Effector memory CD4-positive, alpha-beta T cell (primary cell): ENCODE measurements at regions not wholly inside any gene's neighbourhood (a gene's known extent, or its start where the extent isn't known, plus 50 kb on each side); places are given as distances from the start of the nearest gene placed in this dataset.
"Not testable (repeated sequence)": the region's sequence is repeated elsewhere in the genome, so short reads cannot be mapped to it uniquely, and the experiment has no call there.

Experiments
- DNase-seq, 3 donors: peaks; one replicate each; pipeline ENCODE4 v3.0.0-alpha.2; 2020
- H3K27ac ChIP-seq: 2 replicates; pipeline ENCODE4 v1.7.0; 2013; ENCODE audit warnings: mild to moderate bottlenecking, low read length, moderate library complexity; ENCODE audit not compliant: insufficient read depth, poor library complexity, severe bottlenecking
- H3K27me3 ChIP-seq: replicated peaks from 2 replicates; pipeline ENCODE4 v1.7.0; 2013; ENCODE audit warnings: mild to moderate bottlenecking, low read length; ENCODE audit not compliant: insufficient read depth, control insufficient read depth, poor library complexity, severe bottlenecking
- H3K36me3 ChIP-seq: 2 replicates; pipeline ENCODE4 v1.7.0; 2013; ENCODE audit warnings: mild to moderate bottlenecking, low read length, moderate library complexity; ENCODE audit not compliant: control insufficient read depth, insufficient read depth
- H3K4me1 ChIP-seq: 2 replicates; pipeline ENCODE4 v1.7.0; 2013; ENCODE audit warnings: low read length, mild to moderate bottlenecking; ENCODE audit not compliant: control insufficient read depth, insufficient read depth, poor library complexity, severe bottlenecking
- H3K4me3 ChIP-seq: 2 replicates; pipeline ENCODE4 v1.7.0; 2013; ENCODE audit warnings: low read length, low read depth, mild to moderate bottlenecking; ENCODE audit not compliant: insufficient read depth, poor library complexity, severe bottlenecking
- H3K9me3 ChIP-seq: 2 replicates; pipeline ENCODE4 v1.7.0; 2013; ENCODE audit warnings: mild to moderate bottlenecking, low read length, moderate library complexity; ENCODE audit not compliant: control insufficient read depth

GRCh38 chr5:82487131-82487530 lies 209.0 kb upstream of the RPS23 start:
- no peak overlapping the region for H3K4me3 ChIP-seq
- H3K27me3 ChIP-seq, result no peaks in the 10 kb centered on the region
- no peak for DNase-seq
- no peaks in the 10 kb centered on the region for H3K4me1 ChIP-seq
- no peaks in the 10 kb centered on the region for H3K9me3 ChIP-seq
- H3K27ac ChIP-seq, result no peak overlapping the region
- no peaks in the 10 kb centered on the region for H3K36me3 ChIP-seq

- DNase-seq, result no peak
- Histone ChIP-seq H3K4me3 (no peak overlapping the region), H3K27ac (no peak overlapping the region), H3K4me1 (no peaks in the 10 kb centered on the region), H3K36me3 (no peaks in the 10 kb centered on the region), H3K27me3 (no peaks in the 10 kb centered on the region), H3K9me3 (no peaks in the 10 kb centered on the region)
Observed at GRCh38 chr5:82480331-82480730, 202.2 kb upstream of the RPS23 start.

GRCh38 chr5:82476155-82476554 lies 198.0 kb upstream of the RPS23 start:
- Histone ChIP-seq H3K4me3 (no peak overlapping the region), H3K4me1 (no peaks in the 10 kb centered on the region), H3K27ac (no peak overlapping the region), H3K36me3 (no peaks in the 10 kb centered on the region), H3K9me3 (no peaks in the 10 kb centered on the region), H3K27me3 (no peaks in the 10 kb centered on the region)
- no peak for DNase-seq

DNA sequence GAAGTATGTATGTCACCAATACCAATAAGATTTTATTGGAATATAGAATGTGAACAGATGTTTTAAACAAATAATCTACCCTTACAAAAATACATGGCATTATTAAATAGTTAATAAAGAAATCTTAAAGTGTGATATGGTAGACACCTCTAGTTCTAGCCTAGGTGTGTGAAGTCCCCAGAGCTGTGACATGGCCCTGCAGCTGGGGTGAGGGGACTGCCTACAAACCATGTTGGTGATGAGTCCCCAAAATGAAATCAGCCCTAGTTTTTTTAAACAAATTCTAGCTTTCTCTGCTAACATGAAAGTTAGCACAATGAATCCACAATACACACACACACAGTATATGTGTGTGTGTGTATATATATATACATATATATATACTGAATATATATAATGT lies 195.1 kb upstream of the RPS23 start:
- Histone ChIP-seq H3K27ac (no peak overlapping the region), H3K4me1 (no peaks in the 10 kb centered on the region), H3K9me3 (no peaks in the 10 kb centered on the region), H3K4me3 (no peak overlapping the region), H3K36me3 (no peaks in the 10 kb centered on the region), H3K27me3 (no peaks in the 10 kb centered on the region)
- DNase-seq, result no peak

- Histone ChIP-seq H3K27ac (no peak overlapping the region), H3K27me3 (no peaks in the 10 kb centered on the region)
Observed at GRCh38 chr5:82470185-82470994, 192.2 kb upstream of the RPS23 start.

DNA sequence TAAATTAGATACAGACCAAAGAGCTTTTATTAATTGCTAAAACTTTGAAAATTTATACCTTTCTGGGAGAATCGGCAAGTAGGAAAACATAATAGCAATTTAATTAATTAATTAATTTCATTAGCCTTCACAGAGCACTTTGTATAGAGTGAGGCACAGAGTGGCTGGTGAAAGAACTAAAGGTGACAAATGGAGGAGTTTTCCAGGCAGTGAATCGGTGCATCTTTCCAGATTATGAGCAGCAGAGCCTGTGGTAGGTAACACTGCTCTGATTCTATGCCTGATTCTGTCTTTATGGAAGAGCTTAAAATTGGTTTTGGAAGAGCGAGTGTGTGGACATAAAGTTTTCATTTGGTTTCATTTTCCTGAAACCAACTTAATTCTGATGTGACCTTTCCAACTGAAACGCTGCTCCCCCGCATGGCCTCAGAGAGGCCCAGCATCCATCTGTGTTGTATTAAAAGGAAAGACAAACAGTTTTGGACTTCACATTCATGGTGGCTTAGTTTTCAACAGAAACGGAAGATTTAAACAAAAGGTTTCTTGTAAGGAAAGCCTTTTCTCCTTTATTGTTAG lies 188.9 kb upstream of the RPS23 start:
- no peak overlapping the region for H3K27ac ChIP-seq
- no peaks in the 10 kb centered on the region for H3K4me1 ChIP-seq
- no peaks in the 10 kb centered on the region for H3K27me3 ChIP-seq
- H3K4me3 ChIP-seq, result no peak overlapping the region
- H3K9me3 ChIP-seq, result no peaks in the 10 kb centered on the region
- no peak for DNase-seq
- no peaks in the 10 kb centered on the region for H3K36me3 ChIP-seq

More at GRCh38 chr5:82470185-82470994, 192.2 kb upstream of the RPS23 start:
- H3K9me3 ChIP-seq, result no peaks in the 10 kb centered on the region
- no peak for DNase-seq
- no peaks in the 10 kb centered on the region for H3K36me3 ChIP-seq
- H3K4me1 ChIP-seq, result no peaks in the 10 kb centered on the region
- H3K4me3 ChIP-seq, result no peak overlapping the region

GRCh38 chr5:82465235-82465634 lies 187.1 kb upstream of the RPS23 start:
- no peak overlapping the region for H3K27ac ChIP-seq
- no peaks in the 10 kb centered on the region for H3K36me3 ChIP-seq
- H3K27me3 ChIP-seq, result no peaks in the 10 kb centered on the region
- H3K4me3 ChIP-seq, result no peak overlapping the region
- H3K9me3 ChIP-seq, result no peaks in the 10 kb centered on the region
- DNase-seq, result no peak
- no peaks in the 10 kb centered on the region for H3K4me1 ChIP-seq

- Histone ChIP-seq H3K4me3 (no peak overlapping the region), H3K9me3 (no peaks in the 10 kb centered on the region), H3K27me3 (no peaks in the 10 kb centered on the region), H3K27ac (no peak overlapping the region), H3K36me3 (no peaks in the 10 kb centered on the region), H3K4me1 (no peaks in the 10 kb centered on the region)
- no peak for DNase-seq
Observed at GRCh38 chr5:82459626-82460025, 181.5 kb upstream of the RPS23 start.

DNA sequence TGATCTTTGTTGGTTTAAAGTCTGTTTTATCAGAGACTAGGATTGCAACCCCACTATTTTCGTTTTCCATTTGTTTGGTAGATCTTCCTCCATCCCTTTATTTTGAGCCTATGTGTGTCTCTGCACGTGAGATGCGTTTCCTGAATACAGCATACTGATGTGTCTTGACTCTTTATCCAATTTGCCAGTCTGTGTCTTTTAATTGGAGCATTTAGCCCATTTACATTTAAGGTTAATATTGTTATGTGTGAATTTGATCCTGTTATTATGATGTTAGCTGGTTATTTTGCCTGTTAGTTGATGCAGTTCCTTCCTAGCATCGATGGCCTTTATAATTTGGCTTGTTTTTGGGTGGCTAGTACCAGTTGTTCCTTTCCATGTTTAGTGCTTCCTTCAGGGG lies 177.2 kb upstream of the RPS23 start:
- not testable (repeated sequence) for H3K4me1 ChIP-seq, H3K27me3 ChIP-seq, DNase-seq, H3K4me3 ChIP-seq, H3K27ac ChIP-seq, H3K9me3 ChIP-seq, H3K36me3 ChIP-seq

DNA sequence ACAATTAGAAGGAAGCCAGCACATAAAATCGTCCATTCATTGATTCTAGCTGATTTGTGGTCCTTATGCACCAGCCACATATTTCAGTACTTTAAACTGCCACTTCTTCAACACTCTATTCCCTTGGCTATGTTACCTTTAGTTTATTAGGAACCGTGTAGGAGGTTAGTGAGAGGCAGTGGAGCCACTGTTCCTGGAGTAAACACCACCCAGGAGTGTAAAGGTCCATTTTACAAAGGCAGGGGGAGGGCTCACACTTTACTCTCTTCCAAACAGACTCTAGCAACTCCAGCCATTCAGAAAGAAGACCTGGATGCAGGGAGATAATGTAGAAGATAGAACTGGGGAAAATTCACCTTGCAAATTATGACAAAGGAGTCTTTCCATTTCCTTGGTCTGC lies 170.2 kb upstream of the RPS23 start:
- Histone ChIP-seq H3K36me3 (no peaks in the 10 kb centered on the region), H3K27me3 (no peaks in the 10 kb centered on the region)
- DNase-seq, result no peak

More for the DNA sequence above, 170.2 kb upstream of the RPS23 start:
- no peak overlapping the region for H3K27ac ChIP-seq
- H3K4me1 ChIP-seq, result no peaks in the 10 kb centered on the region
- no peak overlapping the region for H3K4me3 ChIP-seq
- no peaks in the 10 kb centered on the region for H3K9me3 ChIP-seq
